Frontal cortex (tissue), 3 donors: ENCODE measurements at regions not wholly inside any gene's neighbourhood (a gene's known extent, or its start where the extent isn't known, plus 50 kb on each side); places are given as distances from the start of the nearest gene placed in this dataset.

Experiments
- DNase-seq, 2 donors: peaks; one replicate each; pipeline ENCODE4 v3.0.0; 2012; ENCODE audit warnings: low spot score in 2 of 2
- FAIRE-seq: peaks from 2 replicates; lab custom pipeline; 2012; peaks lifted over from hg19 to GRCh38; lab: Jason Lieb, UNC
- donor health status: control.
- donor health status: control.
- donor health status: control.

GRCh38 chr5:74286734-74287695, 353.5 kb downstream of the ENC1 start:
- FAIRE-seq (no peak), DNase-seq (no peak)

- no peak for FAIRE-seq
- DNase-seq = no peak
These were observed 354.8 kb downstream of the ENC1 start for GRCh38 chr5:74285675-74286280.

GRCh38 chr5:74282490-74282889, 358.0 kb downstream of the ENC1 start:
- DNase-seq (no peak), FAIRE-seq (no peak)

DNA sequence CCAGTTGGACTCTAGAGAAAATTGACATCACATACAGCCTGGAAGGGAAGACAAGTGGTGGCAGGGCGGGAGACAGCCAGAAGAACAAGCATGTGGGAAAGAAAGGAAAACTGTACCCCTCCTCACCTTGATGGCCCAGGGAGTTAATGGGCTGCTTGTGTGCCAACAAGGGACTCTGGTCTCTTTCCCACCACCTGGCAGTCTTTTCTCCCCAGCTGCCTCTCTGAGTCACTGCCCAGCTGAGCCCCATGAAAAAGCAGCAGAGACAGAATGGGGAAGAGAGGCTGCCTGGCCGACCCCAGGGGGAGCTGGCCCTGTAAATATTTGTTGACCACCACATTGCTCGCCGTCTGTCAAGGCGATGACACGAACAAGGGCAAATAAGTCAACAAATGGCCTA, 359.4 kb downstream of the ENC1 start:
- no peak for FAIRE-seq
- no peak for DNase-seq

DNA sequence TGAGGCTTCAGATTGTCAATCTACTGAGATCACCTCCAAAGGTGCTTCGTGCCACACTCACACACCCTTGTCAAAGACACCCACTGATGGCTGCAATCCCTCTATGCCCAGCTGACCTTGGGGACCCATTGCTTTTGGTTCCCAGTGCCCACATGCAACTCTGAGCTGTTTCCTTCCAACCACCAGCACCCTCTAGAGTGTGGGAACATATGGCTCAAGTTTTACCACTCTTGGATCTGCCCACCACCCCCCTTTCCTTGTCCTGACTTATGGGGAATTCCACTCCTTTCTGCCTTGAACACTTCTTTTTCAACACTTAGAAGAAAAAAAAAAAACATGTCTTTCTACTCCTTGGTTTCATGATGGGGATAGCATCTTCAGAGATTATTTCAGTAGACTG, 360.2 kb downstream of the ENC1 start:
- no peak for DNase-seq

DNA sequence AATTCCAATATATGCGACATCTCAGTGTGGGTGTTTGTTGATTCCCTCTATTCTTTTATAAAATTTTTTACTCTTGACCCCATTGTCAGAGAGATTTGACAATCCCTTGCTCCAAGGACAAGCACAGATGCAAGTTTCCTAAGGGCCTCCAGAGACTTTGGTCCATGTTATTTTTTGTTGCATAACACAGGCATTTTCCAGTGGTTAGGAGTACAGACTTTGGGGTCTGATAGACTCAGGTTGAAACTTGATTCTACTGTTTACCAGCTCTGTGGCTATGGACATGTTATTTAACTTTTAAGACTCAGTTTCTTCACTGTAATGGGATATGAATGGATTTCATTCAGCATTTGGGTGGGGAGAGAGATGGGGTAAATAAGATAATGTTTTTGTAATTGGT, 361.3 kb downstream of the ENC1 start:
- no peak for FAIRE-seq

More for the DNA sequence above, 360.2 kb downstream of the ENC1 start:
- FAIRE-seq = no peak

GRCh38 chr5:74277418-74277817, 363.1 kb downstream of the ENC1 start:
- no peak for DNase-seq
- no peak for FAIRE-seq

More for the DNA sequence above, 361.3 kb downstream of the ENC1 start:
- no peak for DNase-seq

DNA sequence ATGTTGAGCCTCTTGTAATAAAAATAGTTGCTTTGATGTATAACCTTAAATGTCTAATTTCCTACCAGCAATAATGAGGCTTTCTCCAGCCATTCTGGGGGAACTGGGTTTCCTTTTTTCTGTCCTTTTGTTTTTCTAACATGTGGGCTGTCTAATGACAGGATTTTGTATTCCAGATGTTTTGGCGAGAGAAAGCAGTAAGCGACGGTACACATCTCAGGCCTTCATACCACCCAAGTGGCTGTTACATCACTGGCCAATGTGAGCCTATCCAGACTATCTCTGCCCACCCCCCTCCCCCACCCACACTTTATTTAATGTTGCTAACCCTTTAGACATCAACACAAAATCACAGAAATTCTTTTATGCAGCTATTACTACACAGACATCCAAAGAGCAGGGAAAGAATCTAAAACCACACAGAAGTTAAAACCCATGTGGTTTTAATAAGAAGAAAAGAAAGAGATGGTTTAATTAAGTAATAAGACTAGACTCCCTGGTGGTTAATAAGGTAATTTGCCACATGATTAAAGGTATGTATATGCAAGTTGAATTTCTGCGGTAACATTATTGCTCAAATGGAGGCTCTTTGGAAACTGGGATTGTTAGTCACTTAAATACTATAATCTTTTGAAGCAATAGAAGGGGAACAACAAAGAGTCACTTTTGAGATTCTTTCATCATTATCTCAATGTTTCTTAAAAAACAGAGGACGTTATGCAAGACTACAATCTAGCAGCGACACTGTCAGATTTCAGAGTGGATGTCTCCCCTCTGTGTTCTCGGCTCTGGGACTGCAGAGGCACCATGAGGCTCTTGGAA, 365.1 kb downstream of the ENC1 start:
- no peak for FAIRE-seq

GRCh38 chr5:74274326-74274725, 366.2 kb downstream of the ENC1 start:
- no peak for FAIRE-seq
- DNase-seq = no peak

More for the DNA sequence above, 365.1 kb downstream of the ENC1 start:
- DNase-seq = no peak

DNA sequence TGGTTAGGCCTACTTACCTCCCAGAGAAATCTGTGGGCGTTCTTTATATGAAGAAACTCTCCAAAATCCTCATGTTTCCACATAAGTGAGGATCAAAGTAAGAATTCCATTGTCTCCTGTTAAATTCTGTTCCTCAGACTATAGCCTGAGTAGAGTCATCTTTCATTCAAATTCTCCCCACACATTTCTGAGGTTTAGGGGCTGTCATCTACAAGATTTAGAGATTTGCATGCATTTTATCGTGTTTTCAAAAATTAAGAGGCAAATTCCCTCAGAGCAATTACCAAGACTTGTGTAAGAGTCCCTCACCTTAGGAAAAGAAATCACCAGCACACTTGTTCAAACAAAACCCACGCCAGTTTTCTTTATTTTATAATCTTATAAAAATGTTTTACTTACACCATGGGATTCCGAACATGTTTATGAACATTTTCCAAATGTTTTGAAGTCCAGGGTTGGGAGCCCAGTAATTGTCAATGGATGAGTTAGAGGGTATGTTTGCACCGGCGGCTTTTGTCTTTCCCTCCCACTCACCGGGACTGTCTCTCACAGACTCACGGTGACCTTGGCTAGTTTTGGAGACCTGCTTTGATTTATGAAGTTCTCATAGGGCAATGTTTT, 367.6 kb downstream of the ENC1 start:
- DNase-seq (no peak), FAIRE-seq (no peak)

DNA sequence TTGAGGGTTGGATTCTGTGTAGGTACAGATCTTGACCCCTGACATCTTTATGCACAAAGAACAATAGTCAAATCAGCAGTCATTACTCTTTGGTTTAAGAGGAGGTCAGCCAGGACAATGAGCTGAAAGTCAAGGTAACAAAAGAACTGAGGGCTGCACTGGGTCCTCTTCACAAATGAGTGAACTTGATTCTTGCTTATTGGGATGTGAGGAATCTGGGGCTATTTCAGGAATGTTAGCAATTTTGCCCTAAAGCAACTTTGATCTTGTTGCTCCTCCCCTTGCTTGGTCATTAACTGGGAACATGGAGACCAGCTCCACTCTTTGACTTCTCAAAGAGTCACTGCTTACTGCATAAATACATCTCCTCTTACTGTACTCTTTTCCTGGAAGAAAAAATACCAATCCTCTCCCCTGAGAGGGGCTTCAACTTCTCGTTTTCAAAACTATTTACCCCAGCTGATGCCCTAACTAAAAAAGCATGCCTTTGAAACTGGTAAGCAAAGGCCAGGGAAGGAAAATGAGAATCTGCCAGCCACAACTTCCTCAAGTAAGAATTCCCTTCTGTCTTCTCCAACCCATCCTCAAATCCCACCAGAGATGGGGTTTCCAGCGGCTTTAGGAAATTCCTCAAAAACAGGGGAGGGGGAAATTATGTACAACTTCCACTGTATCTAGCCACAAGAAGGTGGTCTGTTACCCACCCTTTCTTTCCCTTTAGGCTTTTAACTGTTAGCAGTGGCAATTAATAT, 368.3 kb downstream of the ENC1 start:
- no peak for DNase-seq
- no peak for FAIRE-seq

GRCh38 chr5:74268297-74268696, 372.2 kb downstream of the ENC1 start:
- DNase-seq = no peak
- FAIRE-seq = no peak

DNA sequence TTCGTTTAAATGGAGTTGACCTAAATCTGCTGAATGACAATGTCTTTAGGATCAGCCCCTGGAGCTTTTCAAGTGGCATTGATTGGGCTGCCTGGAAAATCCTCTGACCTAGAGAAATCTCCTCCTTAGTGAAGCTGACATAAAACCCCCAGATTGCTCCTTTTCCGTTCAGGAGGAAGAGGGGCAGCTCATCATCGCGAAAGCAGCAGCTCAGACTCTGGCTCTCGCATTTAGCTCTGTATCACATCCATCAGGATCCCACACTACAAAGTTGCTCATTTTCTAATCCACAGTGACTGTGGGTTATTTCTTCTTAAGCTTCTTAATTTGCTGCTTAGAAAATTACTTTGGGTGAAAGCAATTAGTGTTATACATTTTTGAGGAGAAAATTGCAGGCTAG, 373.7 kb downstream of the ENC1 start:
- FAIRE-seq = no peak
- no peak for DNase-seq

DNA sequence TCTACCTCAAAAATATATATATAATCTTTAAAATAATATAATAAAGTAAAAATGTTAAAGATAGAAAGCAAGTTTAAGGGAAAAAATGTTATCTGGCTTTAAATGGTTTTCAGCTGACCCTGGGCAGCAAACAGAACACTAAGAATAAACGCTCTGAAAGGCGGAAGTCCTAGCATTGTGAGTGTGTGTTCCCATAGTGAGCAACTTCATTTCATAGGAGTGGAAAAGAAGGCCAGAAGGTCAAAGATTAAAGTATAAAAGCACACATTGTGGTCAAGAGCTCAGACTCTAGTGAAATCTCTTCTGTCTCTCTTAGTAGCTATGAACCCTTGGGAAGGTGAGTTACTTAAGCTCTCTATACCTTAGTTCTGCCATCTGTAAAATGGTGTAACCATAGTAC, 374.4 kb downstream of the ENC1 start:
- DNase-seq = no peak
- no peak for FAIRE-seq

GRCh38 chr5:74262544-74263207, 377.9 kb downstream of the ENC1 start:
- DNase-seq = no peak
- no peak for FAIRE-seq

DNA sequence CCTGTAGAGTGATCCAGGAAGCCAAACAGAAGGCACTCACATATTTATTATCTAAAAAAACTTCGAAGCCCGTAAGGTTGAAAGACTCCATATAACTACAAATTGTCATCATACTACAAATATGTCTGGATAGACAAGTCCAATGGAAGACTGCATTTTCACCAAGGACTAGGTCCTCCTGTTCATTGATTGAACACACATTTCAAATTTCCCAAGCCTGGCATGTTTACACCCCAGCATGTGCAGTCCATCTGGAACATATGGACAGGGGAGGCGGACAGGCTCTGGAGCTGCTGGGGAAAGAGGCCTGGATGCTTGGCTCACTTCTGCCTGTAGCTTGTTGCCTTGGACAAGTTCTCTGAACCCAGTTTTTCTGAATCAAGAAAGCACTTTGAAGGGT, 378.7 kb downstream of the ENC1 start:
- DNase-seq = no peak
- FAIRE-seq = no peak

GRCh38 chr5:74261421-74261820, 379.1 kb downstream of the ENC1 start:
- FAIRE-seq (no peak), DNase-seq (no peak)

GRCh38 chr5:74259572-74259971, 381.0 kb downstream of the ENC1 start:
- DNase-seq (no peak), FAIRE-seq (no peak)

DNA sequence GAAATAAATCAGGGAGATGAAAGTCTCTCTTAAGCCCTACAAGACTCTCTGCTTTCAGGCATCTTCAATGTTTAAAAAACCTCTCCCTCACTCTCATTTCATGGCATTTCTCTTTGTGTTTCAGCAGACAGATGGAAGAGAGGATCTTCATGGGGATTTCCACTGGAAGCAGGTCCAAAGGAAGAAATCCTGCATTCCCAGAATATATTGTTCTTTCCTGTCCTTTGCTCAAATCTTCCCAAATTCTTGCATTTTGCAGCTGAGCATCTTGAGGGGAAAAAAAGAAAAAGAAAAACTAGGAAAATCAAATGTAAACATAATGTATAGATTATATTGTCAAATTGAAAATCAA, 382.2 kb downstream of the ENC1 start:
- DNase-seq (no peak), FAIRE-seq (no peak)
